ENCODE measurements at regions not wholly inside any gene's neighbourhood (a gene's known extent, or its start where the extent isn't known, plus 50 kb on each side); places are given as distances from the start of the nearest gene placed in this dataset.

DNA sequence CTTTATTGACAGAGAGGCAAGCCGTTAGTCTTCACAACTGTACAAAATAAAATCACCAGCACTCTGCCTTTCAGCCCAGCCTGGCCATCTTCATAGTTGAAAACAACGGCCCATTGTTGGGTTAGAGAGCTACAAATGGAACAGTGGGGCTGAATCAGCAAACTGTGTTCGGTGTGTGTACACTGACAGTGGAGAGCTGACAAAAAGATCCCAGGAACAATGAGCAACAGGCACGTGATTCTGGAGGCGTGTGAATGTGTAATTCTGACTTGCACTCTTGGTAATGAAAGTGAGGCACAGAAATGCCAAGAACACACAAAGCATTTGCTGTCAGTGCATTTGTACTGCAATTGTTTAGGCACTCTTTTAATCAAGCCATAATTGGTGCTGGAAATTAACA lies 303.7 kb downstream of the WDR11 start:
- ATAC-seq = no peak
- intact Hi-C loops (cut with micrococcal nuclease) = no loop called here
- DNase-seq = no peak

- ATAC-seq = no peak
- no peak for DNase-seq
- intact Hi-C loops (cut with micrococcal nuclease) = no loop called here
Observed at GRCh38 chr10:121155742-121156474, 304.7 kb downstream of the WDR11 start.

- ATAC-seq (peak; percentile 60), DNase-seq (no peak)
- intact Hi-C loops (cut with micrococcal nuclease) = no loop called here
Observed at GRCh38 chr10:121157998-121158397, 306.8 kb downstream of the WDR11 start.

DNA sequence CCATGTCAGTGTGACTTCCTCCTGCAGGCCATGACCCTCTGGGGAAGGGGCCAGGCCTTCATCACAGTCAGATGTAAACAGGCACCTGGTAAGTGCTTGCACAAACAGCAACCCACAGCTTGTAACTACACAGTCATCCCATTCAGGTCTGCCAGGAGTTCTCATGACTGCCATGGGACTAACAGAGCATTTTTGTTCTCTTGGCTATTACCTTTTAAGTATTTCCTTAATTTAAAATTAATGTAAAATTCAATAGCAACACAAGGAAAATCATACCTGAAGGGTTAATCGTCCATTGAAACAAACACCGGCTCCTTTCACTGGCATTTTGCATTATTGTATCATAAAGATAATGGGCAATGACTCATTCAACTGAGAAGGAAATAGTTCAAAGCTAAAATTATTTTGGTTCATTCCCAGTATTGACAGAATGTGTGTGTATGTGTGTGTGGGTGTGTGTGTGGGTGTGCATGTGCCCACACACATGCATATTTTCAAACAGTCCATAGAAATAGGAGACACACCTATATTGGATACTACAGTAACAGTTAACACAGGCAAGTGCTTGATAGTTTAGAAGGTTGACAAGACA lies 307.9 kb downstream of the WDR11 start:
- DNase-seq (no peak), ATAC-seq (no peak)
- intact Hi-C loops (cut with micrococcal nuclease) = no loop called here

DNA sequence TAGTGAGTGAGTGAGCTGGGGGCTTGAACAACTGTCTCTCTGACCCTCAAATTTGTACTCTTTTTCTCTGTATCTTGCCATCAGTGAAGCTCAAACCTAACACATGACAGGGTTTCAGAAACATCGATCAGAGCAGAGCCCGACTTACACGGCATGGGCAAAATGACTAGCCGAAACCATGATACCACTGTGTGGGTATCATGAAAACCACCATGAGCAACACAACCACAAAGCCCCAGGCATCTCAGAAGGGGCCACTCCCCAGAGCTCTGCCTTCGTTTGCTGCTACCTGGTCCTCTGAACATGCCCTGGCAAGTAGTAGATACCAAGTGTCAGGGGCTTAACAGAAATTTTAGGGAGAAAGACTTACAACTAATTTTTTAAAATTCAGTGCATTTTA lies 308.5 kb downstream of the WDR11 start:
- DNase-seq (no peak), ATAC-seq (no peak)
- intact Hi-C loops (cut with micrococcal nuclease) = no loop called here

GRCh38 chr10:121165276-121165675 lies 314.1 kb downstream of the WDR11 start:
- intact Hi-C loops (cut with micrococcal nuclease) = no loop called here
- ATAC-seq (no peak), DNase-seq (no peak)

DNA sequence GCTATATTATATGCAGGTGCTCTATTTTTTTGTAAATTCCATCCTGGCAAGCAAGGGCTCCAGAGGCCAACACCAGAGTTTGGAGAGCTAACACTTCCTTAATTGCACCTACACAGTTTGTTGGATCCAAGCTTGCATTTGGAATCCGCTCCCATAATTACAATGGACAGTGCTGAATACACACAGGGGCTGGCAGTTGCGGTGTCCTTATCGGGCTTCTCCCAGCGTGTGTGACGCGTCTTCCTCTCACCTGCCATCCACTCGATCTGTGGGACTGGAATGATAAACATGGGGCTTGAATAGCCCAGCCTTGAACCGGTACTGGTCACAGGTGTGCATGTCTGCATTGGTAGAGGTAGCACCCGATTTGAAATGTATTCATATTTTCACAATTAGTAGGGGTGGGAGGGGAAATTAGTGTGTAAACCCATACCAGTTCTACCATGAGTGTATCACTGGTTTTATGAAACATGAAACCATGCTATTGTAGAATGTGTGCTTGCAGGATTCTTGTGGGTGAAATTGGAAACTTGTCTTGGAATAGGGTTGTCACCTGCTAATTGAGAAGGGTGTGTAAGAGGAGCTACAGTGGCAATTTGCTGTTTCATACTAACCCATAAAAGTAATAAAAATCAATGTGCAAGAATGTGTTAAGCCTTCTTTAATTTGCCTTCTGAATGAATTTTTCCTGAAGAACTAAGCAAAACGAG lies 316.5 kb downstream of the WDR11 start:
- intact Hi-C loops (cut with micrococcal nuclease) = no loop called here
- DNase-seq (no peak), ATAC-seq (no peak)

- ATAC-seq (no peak), DNase-seq (no peak)
- intact Hi-C loops (cut with micrococcal nuclease) = no loop called here
Observed at GRCh38 chr10:121168545-121169216, 317.5 kb downstream of the WDR11 start.

- ATAC-seq (no peak), DNase-seq (no peak)
- intact Hi-C loops (cut with micrococcal nuclease) = no loop called here
Observed at GRCh38 chr10:121169406-121169805, 318.2 kb downstream of the WDR11 start.

GRCh38 chr10:121171825-121172787 lies 320.9 kb downstream of the WDR11 start:
- ATAC-seq = no peak
- intact Hi-C loops (cut with micrococcal nuclease) = no loop called here
- DNase-seq = no peak

GRCh38 chr10:121179006-121179405 lies 327.8 kb downstream of the WDR11 start:
- intact Hi-C loops (cut with micrococcal nuclease) = no loop called here
- DNase-seq = no peak
- ATAC-seq = no peak

DNA sequence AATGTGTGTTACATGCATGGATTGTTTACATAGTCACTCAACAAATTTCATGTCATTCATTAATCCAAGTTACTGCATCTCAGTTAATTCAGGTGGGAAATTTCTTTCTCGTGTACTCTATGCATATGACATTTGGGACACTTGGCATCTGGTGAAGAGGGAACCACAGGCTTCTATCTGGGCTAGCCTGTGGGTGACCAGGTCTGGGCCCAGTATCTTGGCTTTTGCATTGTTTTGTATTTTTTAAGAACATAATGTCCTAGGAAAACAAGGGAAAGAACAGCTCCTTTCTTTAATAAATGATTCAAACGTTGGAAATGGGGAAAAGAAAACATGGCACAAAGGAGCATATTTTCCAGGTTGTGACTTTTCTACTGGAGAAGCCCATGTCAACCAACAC lies 331.1 kb downstream of the WDR11 start:
- DNase-seq = no peak
- no peak for ATAC-seq
- intact Hi-C loops (cut with micrococcal nuclease) = no loop called here

DNA sequence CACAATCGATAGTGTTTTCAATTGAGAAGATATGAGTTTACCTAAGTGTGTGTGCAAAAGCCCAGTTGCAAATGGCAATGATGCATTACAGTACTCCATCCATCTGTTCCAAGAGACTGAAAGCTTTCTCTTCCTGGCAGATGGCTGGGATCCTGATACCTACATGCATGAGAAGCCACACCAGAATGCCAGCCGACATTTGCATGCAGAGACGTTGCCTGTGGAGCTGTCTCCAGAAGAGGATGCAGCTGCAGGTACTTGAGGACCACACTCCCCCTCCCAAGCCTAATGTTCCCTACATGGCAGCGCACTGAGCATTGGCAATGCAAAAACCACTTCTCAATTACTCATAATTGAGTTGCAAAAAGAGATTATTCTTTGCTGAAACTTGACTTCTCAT lies 332.1 kb downstream of the WDR11 start:
- DNase-seq (no peak), ATAC-seq (no peak)
- intact Hi-C loops (cut with micrococcal nuclease) = no loop called here

DNA sequence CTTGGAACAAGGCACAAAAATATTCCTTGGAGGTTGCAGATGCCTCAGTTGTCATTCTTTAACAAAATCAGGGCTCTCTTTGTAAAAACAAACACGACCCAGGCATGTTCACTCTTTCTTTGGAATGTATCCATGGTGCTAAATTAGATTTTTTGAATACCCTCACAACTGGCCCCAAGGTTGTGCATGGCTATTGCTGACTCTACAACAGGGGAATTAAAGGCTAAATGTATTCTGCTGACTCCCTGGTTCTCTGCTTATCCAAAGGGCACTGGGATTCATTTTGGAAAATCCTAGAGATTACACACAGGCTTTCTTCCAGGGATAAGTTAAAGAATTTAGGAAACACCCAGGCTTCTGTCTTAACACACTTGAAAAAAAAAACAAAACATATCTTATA lies 332.5 kb downstream of the WDR11 start:
- DNase-seq = no peak
- no peak for ATAC-seq
- intact Hi-C loops (cut with micrococcal nuclease) = no loop called here

DNA sequence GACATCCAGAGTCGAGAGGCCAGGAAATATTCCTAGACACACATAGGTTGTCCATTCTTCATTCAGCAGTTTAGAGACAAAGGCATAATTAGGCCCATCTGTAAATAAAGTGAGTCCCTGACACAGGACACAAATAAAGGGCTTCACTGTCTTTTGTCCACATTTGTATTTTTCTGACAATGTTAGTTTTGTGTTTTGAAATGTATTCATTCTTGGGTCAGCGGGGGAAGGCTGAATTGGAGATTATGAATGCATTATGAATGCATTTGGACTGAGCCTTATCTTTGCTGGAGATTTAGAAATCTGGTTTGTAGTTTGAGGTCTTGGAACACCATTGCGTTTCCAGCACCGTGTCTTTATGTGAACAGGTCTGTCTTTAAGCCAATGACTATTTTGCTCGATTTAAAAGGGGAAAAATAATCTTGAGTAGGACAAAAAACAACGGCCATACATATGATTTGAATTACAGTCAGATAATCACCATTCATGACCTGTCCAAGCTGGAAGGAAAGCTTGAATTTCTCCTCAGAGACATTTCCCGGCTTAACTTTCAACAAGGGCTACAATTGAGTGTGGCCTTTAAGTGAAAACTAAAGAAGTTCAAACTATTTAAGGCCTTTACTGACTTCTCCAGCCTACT lies 334.8 kb downstream of the WDR11 start:
- no peak for DNase-seq
- no peak for ATAC-seq
- intact Hi-C loops (cut with micrococcal nuclease) = no loop called here

DNA sequence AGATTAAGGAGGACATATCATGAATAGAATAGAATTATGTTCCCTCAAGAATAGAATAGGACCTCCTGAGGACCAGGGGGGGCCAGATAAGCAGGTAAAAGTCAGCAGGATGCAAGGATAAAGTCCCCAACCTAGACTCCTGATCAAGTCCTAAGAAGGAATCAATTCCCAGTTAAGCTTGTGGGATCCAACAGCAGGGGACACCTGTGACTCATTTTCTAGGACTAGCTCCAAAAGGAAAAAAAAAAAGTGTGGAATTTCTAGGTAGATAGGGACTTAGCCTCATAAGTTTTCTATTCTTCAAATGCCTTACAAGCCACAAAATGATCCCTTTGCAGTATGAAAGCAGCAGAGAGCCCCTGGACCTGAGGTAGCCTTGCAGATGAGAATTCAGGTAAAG lies 336.2 kb downstream of the WDR11 start:
- no peak for ATAC-seq
- intact Hi-C loops (cut with micrococcal nuclease) = no loop called here

GRCh38 chr10:121188005-121188404 lies 336.8 kb downstream of the WDR11 start:
- no peak for DNase-seq
- intact Hi-C loops (cut with micrococcal nuclease) = no loop called here
- ATAC-seq = peak; percentile 26

More for the DNA sequence above, 336.2 kb downstream of the WDR11 start:
- DNase-seq = no peak

GRCh38 chr10:121189066-121189465 lies 337.9 kb downstream of the WDR11 start:
- no peak for DNase-seq
- no peak for ATAC-seq
- intact Hi-C loops (cut with micrococcal nuclease) = no loop called here
